Subcutaneous abdominal adipose tissue (tissue), 5 donors: ENCODE measurements at regions not wholly inside any gene's neighbourhood (a gene's known extent, or its start where the extent isn't known, plus 50 kb on each side); places are given as distances from the start of the nearest gene placed in this dataset.

Source experiments
- H3K27ac ChIP-seq: one replicate; pipeline ENCODE4 v1.7.0; 2013; ENCODE audit warnings: low read depth, mild to moderate bottlenecking, inconsistent platforms, low read length, moderate library complexity
- H3K27me3 ChIP-seq, 5 donors: one replicate each; pipeline ENCODE4 v1.7.0; 2013; ENCODE audit warnings: low read length in 5 of 5, inconsistent platforms in 1 of 5; ENCODE audit not compliant: control insufficient read depth in 5 of 5, insufficient read depth in 4 of 5
- H3K36me3 ChIP-seq, 5 donors: one replicate each; pipeline ENCODE4 v1.7.0; 2013; ENCODE audit warnings: low read length in 5 of 5; ENCODE audit not compliant: control insufficient read depth in 5 of 5, insufficient read depth in 5 of 5
- H3K4me1 ChIP-seq, 5 donors: one replicate each; pipeline ENCODE4 v1.7.0; 2013; ENCODE audit warnings: low read length in 5 of 5, mild to moderate bottlenecking in 3 of 5, moderate library complexity in 1 of 5; ENCODE audit not compliant: control insufficient read depth in 5 of 5, insufficient read depth in 5 of 5
- H3K4me3 ChIP-seq, 5 donors: one replicate each; pipeline ENCODE4 v1.7.0; 2013; ENCODE audit warnings: low read length in 5 of 5, low read depth in 1 of 5
- H3K9ac ChIP-seq, 5 donors: one replicate each; pipeline ENCODE4 v1.7.0; 2013; ENCODE audit warnings: low read length in 5 of 5, mild to moderate bottlenecking in 4 of 5, moderate library complexity in 3 of 5
- H3K9me3 ChIP-seq, 5 donors: one replicate each; pipeline ENCODE4 v1.7.0; 2013; ENCODE audit warnings: low read length in 5 of 5; ENCODE audit not compliant: control insufficient read depth in 5 of 5
- donor health status: healthy.
- donor health status: healthy.
- donor health status: healthy.
- donor health status: healthy.
- donor health status: healthy.

DNA sequence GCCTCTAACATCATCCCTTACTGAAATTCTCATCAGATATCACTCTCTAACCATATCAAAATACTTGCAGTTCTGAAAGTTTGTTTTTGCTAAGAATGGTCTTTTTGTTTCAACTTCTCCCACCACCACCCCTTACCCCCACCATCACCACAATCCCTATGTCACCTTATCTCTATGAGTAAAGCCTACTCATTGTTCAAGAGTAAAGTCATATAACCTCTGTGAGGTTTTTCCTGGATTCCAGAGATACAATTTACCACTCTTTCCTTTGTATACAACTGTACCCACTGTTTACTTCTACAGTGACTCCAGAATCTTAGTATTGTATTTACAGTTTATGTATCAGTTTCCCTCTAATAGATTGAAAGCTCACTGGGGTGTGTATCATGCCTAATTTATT is 158.0 kb upstream of the PCDH10 start:
- Histone ChIP-seq H3K9me3 (no peaks in the 10 kb centered on the region), H3K27me3 (no peaks in the 10 kb centered on the region), H3K36me3 (no peaks in the 10 kb centered on the region), H3K4me3 (no peak overlapping the region), H3K27ac (no peak overlapping the region), H3K4me1 (no peaks in the 10 kb centered on the region), H3K9ac (no peak overlapping the region)

DNA sequence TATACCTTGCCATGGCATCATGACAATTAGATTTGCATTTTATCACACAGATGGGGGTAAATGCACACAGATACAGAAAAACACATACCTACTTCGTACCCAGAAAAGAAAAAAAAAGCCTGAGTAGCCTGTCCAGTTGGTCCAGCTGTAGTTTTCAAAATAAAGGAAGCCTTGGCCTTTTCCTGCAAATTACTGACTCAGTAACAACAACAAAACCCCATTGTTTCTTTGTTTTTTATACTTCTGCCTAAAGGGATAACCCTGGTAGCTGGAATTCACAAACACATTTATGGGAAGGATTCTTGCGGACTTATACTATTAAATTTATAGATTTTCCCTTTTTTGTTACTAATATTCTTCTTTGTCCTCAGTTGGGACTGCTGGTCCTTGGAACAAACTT is 156.4 kb upstream of the PCDH10 start:
- H3K9me3 ChIP-seq = no peaks in the 10 kb centered on the region
- no peak overlapping the region for H3K4me3 ChIP-seq
- no peaks in the 10 kb centered on the region for H3K36me3 ChIP-seq
- no peaks in the 10 kb centered on the region for H3K27me3 ChIP-seq
- H3K9ac ChIP-seq = no peak overlapping the region
- H3K27ac ChIP-seq = no peak overlapping the region
- no peaks in the 10 kb centered on the region for H3K4me1 ChIP-seq

- Histone ChIP-seq H3K36me3 (no peaks in the 10 kb centered on the region), H3K9me3 (peaks cover 0 to 2% (median 0%) of the 10 kb centered on the region in 5 donors), H3K9ac (no peak overlapping the region), H3K4me1 (no peaks in the 10 kb centered on the region), H3K4me3 (no peak overlapping the region), H3K27ac (no peak overlapping the region), H3K27me3 (no peaks in the 10 kb centered on the region)
Observed at GRCh38 chr4:132998585-132999230, 150.4 kb upstream of the PCDH10 start.

GRCh38 chr4:133000012-133000411 is 149.1 kb upstream of the PCDH10 start:
- peaks cover 0 to 2% (median 0%) of the 10 kb centered on the region in 5 donors for H3K9me3 ChIP-seq
- no peaks in the 10 kb centered on the region for H3K4me1 ChIP-seq
- H3K36me3 ChIP-seq = no peaks in the 10 kb centered on the region
- no peak overlapping the region for H3K27ac ChIP-seq
- no peak overlapping the region for H3K9ac ChIP-seq
- no peak overlapping the region for H3K4me3 ChIP-seq
- H3K27me3 ChIP-seq = no peaks in the 10 kb centered on the region

GRCh38 chr4:133003169-133003568 is 145.9 kb upstream of the PCDH10 start:
- no peaks in the 10 kb centered on the region for H3K4me1 ChIP-seq
- no peak overlapping the region for H3K4me3 ChIP-seq
- no peak overlapping the region for H3K27ac ChIP-seq
- no peaks in the 10 kb centered on the region for H3K36me3 ChIP-seq
- no peak overlapping the region for H3K9ac ChIP-seq
- H3K9me3 ChIP-seq = peaks cover 0 to 2% (median 0%) of the 10 kb centered on the region in 5 donors
- H3K27me3 ChIP-seq = no peaks in the 10 kb centered on the region

DNA sequence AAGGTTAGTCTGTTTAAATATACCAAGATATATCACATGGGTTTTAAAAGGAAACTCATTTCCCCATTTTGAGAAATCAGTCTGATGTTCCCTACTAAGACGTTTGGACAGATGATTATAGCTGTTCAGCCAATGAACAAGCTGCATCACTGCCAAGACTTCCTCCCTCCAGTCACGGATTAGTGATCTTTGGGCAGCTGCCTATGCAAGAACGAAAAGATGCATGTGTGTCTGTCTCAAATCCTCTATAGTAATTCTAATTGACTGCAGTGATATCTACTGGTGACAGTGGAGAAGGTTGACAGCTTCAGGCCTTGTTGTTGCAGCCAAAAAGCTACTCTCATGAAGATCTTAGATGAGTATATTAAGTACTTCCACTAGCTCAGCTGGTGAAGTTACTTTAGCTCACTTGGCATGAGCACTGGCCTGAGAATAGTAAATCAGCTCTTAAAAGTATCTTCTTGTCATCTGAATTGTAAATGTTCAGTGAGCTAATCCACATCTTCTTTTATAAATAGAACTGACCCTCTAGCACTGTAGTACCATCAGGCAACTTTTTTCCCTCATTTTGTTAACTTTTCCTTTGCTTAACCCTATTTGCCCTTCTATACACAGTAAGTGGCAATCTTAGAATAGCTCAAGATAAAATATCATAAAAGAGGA is 134.5 kb upstream of the PCDH10 start:
- H3K36me3 ChIP-seq = no peaks in the 10 kb centered on the region
- H3K4me1 ChIP-seq = no peaks in the 10 kb centered on the region
- no peaks in the 10 kb centered on the region for H3K27me3 ChIP-seq
- no peak overlapping the region for H3K27ac ChIP-seq
- H3K9ac ChIP-seq = no peak overlapping the region
- no peaks in the 10 kb centered on the region for H3K9me3 ChIP-seq
- no peak overlapping the region for H3K4me3 ChIP-seq

DNA sequence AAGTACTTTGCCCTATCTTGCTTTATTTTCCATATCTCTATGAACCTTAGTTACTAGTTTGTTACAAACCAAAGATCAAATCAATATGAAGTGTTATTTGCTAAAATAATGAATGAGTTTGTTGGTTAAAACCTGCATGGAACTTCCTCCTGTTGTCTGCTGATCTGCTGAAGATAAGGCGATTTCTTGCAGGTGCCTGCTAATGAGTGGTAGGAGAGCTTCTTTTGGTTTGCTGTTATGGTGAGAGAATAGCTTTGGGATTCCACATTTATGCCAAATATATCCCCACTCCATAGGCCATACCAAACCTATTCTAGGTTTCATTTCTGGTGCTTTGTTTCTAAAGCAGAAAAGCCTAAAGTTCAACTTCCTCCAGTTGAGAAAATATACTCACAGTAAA is 103.8 kb upstream of the PCDH10 start:
- Histone ChIP-seq H3K27me3 (peaks cover 0 to 3% (median 0%) of the 10 kb centered on the region in 5 donors), H3K27ac (no peak overlapping the region), H3K36me3 (no peaks in the 10 kb centered on the region), H3K4me3 (no peak overlapping the region), H3K9ac (no peak overlapping the region), H3K9me3 (peaks cover 0 to 5% (median 0%) of the 10 kb centered on the region in 5 donors), H3K4me1 (no peaks in the 10 kb centered on the region)

DNA sequence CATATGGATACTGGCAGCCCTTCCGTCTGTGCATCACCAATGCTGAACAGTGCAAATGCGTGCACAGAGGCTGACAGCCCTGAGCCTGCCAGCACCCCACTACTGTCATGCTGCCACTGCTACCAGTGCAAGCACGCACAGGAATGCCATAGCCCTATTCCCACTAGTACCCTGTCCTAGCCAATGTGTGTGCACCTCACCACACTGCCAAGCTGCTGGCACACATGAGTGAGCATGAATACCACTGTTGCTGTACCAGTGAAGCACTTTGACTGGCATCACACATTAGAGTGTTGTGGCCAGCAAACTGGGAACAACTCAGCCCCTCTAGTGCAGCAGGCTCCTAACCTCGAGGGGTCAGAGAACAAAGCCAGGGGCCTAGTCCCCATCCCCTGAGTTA is 102.9 kb upstream of the PCDH10 start:
- no peak overlapping the region for H3K27ac ChIP-seq
- no peaks in the 10 kb centered on the region for H3K36me3 ChIP-seq
- no peak overlapping the region for H3K9ac ChIP-seq
- peaks cover 0 to 5% (median 0%) of the 10 kb centered on the region in 5 donors for H3K9me3 ChIP-seq
- H3K27me3 ChIP-seq = peaks cover 0 to 3% (median 0%) of the 10 kb centered on the region in 5 donors
- no peak overlapping the region for H3K4me3 ChIP-seq
- H3K4me1 ChIP-seq = no peaks in the 10 kb centered on the region

GRCh38 chr4:133058701-133059100 is 90.4 kb upstream of the PCDH10 start:
- Histone ChIP-seq H3K9me3 (no peaks in the 10 kb centered on the region), H3K4me3 (no peak overlapping the region), H3K9ac (no peak overlapping the region), H3K4me1 (no peaks in the 10 kb centered on the region), H3K27me3 (no peaks in the 10 kb centered on the region), H3K36me3 (no peaks in the 10 kb centered on the region), H3K27ac (no peak overlapping the region)

DNA sequence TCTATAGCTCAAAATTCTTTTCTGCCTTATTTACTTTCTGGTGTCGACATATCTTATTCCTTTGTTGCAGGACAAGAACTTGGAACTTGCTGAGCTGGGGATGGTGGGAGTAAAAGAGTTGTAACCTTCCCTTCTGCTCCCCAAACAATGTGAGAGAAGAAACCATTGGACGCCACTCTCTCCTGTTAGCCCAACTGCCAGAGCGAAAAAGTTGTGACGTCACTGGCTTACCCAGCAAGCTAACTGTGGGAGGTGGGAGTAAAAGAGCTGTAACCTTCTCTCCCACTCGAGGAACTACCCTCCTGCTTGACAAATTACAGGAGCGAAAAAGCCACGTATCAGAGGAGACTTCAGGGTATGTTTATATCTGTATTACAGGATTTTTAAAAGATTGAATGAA is 90.0 kb upstream of the PCDH10 start:
- H3K9ac ChIP-seq = no peak overlapping the region
- H3K4me3 ChIP-seq = no peak overlapping the region
- no peaks in the 10 kb centered on the region for H3K27me3 ChIP-seq
- no peak overlapping the region for H3K27ac ChIP-seq
- no peaks in the 10 kb centered on the region for H3K9me3 ChIP-seq
- no peaks in the 10 kb centered on the region for H3K36me3 ChIP-seq
- H3K4me1 ChIP-seq = no peaks in the 10 kb centered on the region
